ENCODE measurements at regions not wholly inside any gene's neighbourhood (a gene's known extent, or its start where the extent isn't known, plus 50 kb on each side); places are given as distances from the start of the nearest gene placed in this dataset.

DNA sequence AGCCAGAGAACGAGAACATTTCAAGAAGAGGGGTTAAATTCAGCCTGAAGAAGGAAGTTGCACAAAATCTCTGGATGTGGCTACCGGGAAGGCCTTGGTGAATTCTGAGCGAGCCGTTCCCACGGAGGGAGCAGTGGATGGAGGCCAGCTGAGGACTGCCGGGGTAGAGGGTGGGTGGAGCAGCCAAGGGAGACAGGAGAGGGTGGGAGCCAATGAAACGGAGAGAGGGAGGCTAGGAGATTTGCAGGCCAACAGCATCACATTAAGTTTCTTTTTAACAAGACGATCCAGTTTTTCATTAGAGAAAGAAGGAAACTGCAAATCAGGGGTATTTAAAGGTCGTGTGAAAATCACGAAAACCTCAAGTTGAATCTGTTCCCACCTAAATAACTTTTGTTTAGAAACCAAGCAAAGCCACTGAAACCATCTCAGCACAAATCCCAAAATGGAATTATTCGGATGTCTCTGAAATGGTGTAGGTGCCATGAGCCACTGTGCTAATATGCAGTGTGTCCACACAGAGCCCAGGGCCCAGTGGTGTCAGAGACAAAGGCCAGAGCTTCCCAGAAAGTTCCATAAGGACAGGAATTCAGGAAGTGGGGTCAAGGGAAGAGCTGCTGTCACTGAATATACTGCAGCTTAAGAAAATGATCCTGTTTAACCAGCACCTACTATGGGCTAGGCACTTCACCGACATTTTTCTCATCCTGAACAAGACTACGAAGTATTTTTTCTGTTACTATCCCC lies 59.7 kb upstream of the SLC35C1 start:
- TF ChIP-seq, protein P1, sequence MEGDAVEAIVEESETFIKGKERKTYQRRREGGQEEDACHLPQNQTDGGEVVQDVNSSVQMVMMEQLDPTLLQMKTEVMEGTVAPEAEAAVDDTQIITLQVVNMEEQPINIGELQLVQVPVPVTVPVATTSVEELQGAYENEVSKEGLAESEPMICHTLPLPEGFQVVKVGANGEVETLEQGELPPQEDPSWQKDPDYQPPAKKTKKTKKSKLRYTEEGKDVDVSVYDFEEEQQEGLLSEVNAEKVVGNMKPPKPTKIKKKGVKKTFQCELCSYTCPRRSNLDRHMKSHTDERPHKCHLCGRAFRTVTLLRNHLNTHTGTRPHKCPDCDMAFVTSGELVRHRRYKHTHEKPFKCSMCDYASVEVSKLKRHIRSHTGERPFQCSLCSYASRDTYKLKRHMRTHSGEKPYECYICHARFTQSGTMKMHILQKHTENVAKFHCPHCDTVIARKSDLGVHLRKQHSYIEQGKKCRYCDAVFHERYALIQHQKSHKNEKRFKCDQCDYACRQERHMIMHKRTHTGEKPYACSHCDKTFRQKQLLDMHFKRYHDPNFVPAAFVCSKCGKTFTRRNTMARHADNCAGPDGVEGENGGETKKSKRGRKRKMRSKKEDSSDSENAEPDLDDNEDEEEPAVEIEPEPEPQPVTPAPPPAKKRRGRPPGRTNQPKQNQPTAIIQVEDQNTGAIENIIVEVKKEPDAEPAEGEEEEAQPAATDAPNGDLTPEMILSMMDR (IDR thresholded peaks at IDR 0.05): no peak
- no peak for TF ChIP-seq POLR2A (IDR thresholded peaks at IDR 0.05)
